HPDE6-E6E7 (cell line): ENCODE measurements at regions not wholly inside any gene's neighbourhood (a gene's known extent, or its start where the extent isn't known, plus 50 kb on each side); places are given as distances from the start of the nearest gene placed in this dataset.

Experiments
- DNase-seq: peaks from one replicate; pipeline ENCODE4 v3.0.0; 2011; ENCODE audit warnings: missing footprints; ENCODE audit errors: extremely low spot score

- DNase-seq = no peak
These were observed 642.7 kb downstream of the NR4A2 start for GRCh38 chr2:155689791-155690190.

DNA sequence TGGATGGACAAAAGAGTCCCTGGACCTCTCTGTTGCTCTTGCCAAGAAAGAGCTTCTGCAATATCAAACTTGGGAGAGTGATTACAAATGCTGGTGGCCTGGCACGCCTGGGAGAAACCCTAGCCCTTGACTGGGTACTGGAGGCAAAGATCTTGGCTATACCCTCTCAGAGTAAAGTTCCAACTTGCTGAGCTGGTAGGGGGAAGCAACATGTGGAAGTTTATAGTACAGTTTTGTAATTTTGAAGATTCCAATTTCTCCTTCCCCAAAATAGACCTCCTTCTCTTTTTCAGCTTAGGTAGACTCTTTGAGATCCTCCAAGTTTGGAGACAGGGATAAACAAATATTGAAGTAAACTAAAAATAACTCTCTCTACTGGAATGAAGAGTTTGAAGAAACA, 645.3 kb downstream of the NR4A2 start:
- DNase-seq = no peak

DNA sequence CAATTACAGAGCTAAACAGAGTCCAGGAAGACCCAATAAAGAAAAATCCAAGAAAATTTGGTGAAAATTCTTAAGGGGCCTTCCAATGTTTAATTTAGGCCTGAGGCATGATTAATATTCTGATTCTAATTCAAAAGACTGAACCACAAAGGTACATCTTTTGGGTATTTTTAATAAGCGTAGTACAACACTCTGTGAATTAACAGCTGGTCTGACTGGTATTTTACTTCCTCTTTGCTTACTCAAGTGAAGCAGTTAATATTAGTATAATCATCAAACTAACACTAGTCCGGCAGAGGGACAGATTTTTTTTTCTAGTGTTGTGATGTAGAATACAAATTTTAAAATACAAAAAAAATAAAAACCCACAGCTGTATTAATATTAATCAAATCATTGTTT, 652.9 kb downstream of the NR4A2 start:
- DNase-seq = no peak

- DNase-seq = no peak
These were observed 656.6 kb downstream of the NR4A2 start for GRCh38 chr2:155675920-155676319.

DNA sequence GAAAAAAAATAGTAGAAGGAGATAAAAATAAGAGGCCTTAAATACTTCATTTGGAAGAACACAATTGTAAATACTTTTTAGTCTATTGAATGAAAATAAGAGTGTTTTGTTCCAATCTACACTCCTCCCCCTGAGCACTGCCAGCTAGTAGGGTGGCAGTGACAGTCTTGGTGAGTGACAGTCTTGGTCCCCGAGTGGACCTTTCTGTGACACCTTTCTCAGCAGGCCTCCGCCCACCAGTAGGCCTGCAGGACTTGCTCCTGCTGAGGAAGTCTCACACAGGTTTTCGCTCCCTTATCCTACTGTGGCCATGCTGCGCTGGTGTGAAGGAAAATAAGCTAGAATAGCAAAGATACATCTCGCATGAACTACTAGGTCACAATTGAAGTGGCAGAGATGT, 666.8 kb downstream of the NR4A2 start:
- no peak for DNase-seq

GRCh38 chr2:155663265-155663664, 669.3 kb downstream of the NR4A2 start:
- no peak for DNase-seq

- DNase-seq = no peak
These were observed 670.3 kb downstream of the NR4A2 start for GRCh38 chr2:155662224-155662623.

GRCh38 chr2:155653176-155653575, 679.3 kb downstream of the NR4A2 start:
- no peak for DNase-seq

DNA sequence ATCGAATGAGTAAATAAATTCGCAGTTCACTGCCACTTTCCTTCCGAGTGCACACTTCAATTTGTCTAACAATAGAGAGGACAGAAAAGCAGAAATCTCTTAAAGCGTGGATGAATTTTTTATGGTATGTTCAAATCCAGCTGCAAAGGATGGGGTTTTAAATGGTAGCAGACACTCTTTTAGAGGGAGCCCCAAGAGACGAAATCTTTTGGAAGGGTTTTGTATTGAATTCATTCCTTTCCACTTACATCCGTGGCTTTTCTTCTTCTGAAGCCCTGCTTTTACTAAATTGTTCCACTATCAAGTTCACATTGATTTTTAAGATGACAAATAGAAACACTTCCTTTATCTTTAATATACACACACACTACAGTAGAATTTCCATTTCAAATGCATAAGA, 680.7 kb downstream of the NR4A2 start:
- DNase-seq = no peak

DNA sequence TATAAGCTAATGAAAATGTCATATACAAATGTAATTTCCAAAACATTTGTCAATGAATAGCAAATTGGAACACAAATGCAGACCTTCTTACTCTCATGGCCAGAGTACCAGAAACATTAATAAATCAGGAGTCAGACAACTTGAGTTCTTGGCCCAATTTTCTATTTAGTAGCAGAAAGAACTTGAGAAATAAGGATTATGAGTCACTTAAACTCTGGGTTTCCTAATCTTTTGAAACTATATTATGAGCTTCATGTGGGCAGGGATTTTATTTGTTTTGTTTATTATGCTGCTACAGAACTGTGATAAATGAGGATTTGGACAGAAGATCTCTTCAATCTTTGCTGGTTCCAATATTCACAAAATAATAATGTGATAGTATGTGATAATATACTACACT, 686.7 kb downstream of the NR4A2 start:
- no peak for DNase-seq

GRCh38 chr2:155643056-155643775, 689.3 kb downstream of the NR4A2 start:
- DNase-seq = no peak

GRCh38 chr2:155633887-155634570, 698.5 kb downstream of the NR4A2 start:
- no peak for DNase-seq

- DNase-seq = no peak
These were observed 699.3 kb downstream of the NR4A2 start for GRCh38 chr2:155633060-155633839.

DNA sequence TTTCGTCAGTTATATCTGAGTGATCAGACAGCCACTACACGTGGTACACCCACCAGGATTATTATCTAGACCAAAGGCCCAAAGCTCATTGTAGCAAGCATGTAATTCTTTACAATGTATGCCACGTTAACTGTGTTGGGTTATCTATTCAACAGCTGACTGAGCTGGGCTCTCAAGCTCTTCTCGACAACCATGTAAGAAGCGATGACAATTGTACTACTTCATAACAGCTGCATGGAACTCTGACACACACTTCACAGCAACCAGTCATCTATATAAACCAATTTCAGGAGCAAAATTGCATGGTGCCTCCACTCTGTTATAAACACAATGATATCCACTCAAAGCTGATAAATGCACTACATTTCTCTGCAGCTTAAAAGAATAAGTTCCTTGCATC, 701.8 kb downstream of the NR4A2 start:
- DNase-seq = no peak

DNA sequence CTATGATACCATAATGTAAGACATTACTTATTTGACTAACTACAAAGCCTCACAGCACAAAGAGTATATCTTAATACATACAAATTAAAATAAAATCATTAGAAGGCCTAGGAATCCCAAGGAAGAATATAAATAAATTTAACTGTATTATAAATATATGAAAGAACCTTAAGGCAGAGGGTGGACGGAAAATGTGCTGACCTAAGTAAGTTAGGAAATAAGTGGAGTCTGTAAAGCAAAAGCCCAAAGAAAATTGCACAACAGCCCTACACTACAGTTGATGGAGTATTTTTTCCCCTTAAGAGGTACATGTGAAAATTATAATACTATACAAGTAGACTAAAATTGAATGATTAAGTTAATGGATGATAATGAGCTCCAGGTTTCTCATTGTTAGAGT, 710.1 kb downstream of the NR4A2 start:
- DNase-seq = no peak

DNA sequence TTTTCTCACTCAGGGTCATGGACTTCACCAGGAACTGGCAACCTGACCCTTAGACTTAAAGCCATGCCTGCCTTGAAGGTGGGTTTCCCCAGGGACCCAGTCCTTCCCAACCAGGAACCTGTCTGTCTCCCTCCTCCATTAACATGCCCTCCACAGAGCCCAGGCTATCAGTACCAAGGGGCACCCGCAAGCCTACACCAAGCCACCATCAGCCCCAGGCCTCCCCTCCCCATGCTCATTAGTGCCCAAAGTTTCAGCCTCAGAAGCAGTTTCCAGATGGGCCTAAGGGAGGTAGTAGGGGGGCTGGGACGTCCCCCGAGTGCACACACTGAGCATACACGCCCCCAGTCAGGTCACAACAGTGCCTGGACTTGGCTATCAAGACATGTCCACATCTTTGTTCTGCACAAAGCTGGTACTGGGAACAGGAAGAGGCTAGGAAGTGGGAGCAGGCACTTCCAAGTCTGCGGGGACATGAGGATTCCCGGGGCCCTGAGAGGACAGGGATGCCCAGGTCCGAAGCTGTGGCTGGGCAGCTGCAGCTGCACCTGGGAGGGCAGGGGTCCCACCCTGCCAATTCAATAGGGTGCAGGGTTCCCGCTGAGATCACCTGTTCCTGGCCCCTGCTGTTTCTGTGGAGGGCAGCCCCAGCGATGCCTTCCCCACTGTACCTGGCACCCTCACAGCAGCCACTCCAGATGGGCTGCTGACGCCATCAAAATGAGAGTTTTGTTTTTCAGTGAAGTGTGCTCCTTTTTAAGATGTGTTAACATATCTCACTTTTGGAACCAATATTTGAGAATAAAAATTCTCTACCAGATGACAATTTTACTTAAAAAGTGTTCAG, 731.4 kb downstream of the NR4A2 start:
- DNase-seq = no peak

DNA sequence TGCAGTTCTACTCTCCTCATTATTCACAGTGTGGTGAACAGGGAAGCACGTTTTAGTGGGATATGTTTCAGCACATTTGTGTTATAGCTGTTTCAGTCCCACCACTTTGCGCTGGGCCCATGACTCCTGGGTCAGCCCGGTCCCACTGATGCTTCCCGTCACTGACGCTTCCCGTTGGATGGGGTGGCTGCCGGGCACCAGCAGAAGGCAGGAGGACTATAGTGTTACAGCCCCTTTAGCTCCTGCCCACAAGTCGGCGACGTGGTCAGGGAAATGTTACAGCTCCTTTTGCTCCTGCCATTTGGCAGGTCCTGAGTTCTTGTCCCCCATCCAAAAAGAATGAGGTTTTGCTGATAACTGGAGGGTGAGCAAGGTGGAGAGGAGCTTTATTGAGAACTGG, 732.2 kb downstream of the NR4A2 start:
- no peak for DNase-seq

DNA sequence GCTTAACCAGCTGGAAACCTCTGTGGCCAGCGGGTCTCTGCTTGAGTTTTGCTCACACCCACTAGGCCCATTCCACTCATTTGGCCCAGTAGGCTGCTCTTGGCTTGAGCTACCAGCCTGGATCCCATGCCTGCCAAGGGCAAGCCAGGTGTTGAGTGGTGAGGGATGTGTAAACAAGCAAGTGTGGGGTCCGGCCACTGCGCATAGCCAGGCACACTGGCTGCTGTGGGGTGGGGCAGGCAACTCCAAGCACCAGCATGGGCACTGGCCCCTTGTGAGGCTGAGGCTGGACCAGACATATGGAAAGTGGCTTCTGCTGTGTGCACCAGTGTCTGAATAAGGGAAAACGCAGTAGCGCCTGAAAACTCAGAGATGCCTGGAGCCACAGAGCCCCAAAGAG, 732.7 kb downstream of the NR4A2 start:
- DNase-seq = no peak

GRCh38 chr2:155583674-155584195, 748.8 kb downstream of the NR4A2 start:
- DNase-seq = no peak

DNA sequence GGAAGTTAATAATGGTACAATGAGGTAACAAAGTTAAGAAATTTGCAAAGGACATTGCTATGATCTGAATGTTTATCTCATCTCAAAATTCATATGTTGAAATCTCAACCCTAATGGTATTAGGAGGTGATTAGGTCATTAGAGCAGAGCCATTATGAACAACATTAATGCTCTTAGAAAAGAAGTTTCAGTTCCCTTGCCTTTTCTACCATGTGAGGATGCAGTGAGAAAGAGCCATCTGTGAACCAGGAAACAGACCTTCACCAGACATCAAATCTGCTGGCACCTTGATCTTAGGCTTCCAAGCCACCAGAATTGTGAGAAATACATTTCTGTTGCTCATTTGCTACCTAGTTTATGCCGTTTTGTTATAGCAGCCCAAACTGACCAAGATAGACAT, 757.6 kb downstream of the NR4A2 start:
- DNase-seq = no peak

- no peak for DNase-seq
These were observed 785.0 kb downstream of the NR4A2 start for GRCh38 chr2:155547571-155547970.
